MM.1S (cell line): ENCODE measurements at regions not wholly inside any gene's neighbourhood (a gene's known extent, or its start where the extent isn't known, plus 50 kb on each side); places are given as distances from the start of the nearest gene placed in this dataset.

Experiments
- CTCF ChIP-seq: fragments of 300-600 bp; sonication (generic); IDR thresholded peaks from 2 replicates; pipeline ENCODE4 v1.5.1; 2016; ENCODE audit warnings: antibody characterized with exemption, low read length, mixed read lengths
- EZH2 ChIP-seq: fragments of 300-600 bp; sonication (generic); optimal IDR thresholded peaks from 2 replicates; pipeline ENCODE3; 2017; ENCODE audit warnings: low read depth, mild to moderate bottlenecking, antibody characterized with exemption, low read length, mixed read lengths
- EZH2phosphoT487 ChIP-seq: fragments of 300-600 bp; sonication (generic); IDR thresholded peaks from 2 replicates; pipeline ENCODE4 v1.6.1; 2018; ENCODE audit warnings: antibody characterized with exemption, low read length

GRCh38 chr13:99736541-99736940 lies 235.0 kb downstream of the ZIC5 start:
- no peak for TF ChIP-seq CTCF
- no peak for TF ChIP-seq EZH2phosphoT487
- TF ChIP-seq EZH2, result no peak
